Hepatocyte (in vitro differentiated cells): ENCODE measurements at regions not wholly inside any gene's neighbourhood (a gene's known extent, or its start where the extent isn't known, plus 50 kb on each side); places are given as distances from the start of the nearest gene placed in this dataset.

Experiments
- DNase-seq: peaks from one replicate; pipeline ENCODE4 v3.0.0-alpha.2; 2016; ENCODE audit warnings: low spot score
- H2AFZ ChIP-seq: fragments of 200-600 bp; sonication (generic); 2 replicates; pipeline ENCODE4 v1.6.0; 2016; ENCODE audit warnings: antibody characterized with exemption, mild to moderate bottlenecking
- H3K27ac ChIP-seq: fragments of 200-600 bp; sonication (generic); 2 replicates; pipeline ENCODE4 v1.5.1; 2016; ENCODE audit warnings: mild to moderate bottlenecking
- H3K27me3 ChIP-seq: fragments of 200-600 bp; sonication (generic); 2 replicates; pipeline ENCODE4 v1.6.1; 2016
- H3K36me3 ChIP-seq: fragments of 200-600 bp; sonication (generic); replicated peaks from 2 replicates; pipeline ENCODE4 v1.5.1; 2016; ENCODE audit warnings: low read depth; ENCODE audit not compliant: insufficient read depth
- H3K4me1 ChIP-seq: fragments of 200-600 bp; sonication (generic); 2 replicates; pipeline ENCODE4 v1.5.1; 2016; ENCODE audit warnings: mild to moderate bottlenecking, moderate library complexity; ENCODE audit not compliant: insufficient read depth
- H3K4me2 ChIP-seq: fragments of 200-600 bp; sonication (generic); 2 replicates; pipeline ENCODE4 v1.6.0; 2016
- H3K4me3 ChIP-seq: fragments of 200-600 bp; sonication (generic); 2 replicates; pipeline ENCODE4 v1.5.1; 2016; ENCODE audit warnings: mild to moderate bottlenecking
- H3K79me2 ChIP-seq: fragments of 200-600 bp; sonication (generic); 2 replicates; pipeline ENCODE4 v1.6.0; 2017; ENCODE audit warnings: mild to moderate bottlenecking
- H3K9me2 ChIP-seq: fragments of 200-600 bp; sonication (generic); replicated peaks from 2 replicates; pipeline ENCODE4 v1.6.0; 2017; ENCODE audit warnings: mild to moderate bottlenecking; ENCODE audit not compliant: insufficient read depth
- H3K9me3 ChIP-seq: fragments of 200-600 bp; sonication (generic); 2 replicates; pipeline ENCODE4 v1.5.1; 2016; ENCODE audit warnings: low read depth, mild to moderate bottlenecking
- H4K20me1 ChIP-seq: fragments of 200-600 bp; sonication (generic); 2 replicates; pipeline ENCODE4 v1.6.0; 2016; ENCODE audit warnings: mild to moderate bottlenecking; ENCODE audit not compliant: insufficient read depth, poor library complexity, severe bottlenecking
- EZH2 ChIP-seq: fragments of 200-600 bp; sonication (generic); IDR thresholded peaks from 2 replicates; pipeline ENCODE4 v1.6.1; 2016; ENCODE audit warnings: antibody characterized with exemption, mild to moderate bottlenecking, borderline replicate concordance
- EZH2phosphoT487 ChIP-seq: fragments of 200-600 bp; sonication (generic); IDR thresholded peaks from one replicate; pipeline ENCODE4 v1.6.1; 2018; ENCODE audit warnings: antibody characterized with exemption, mild to moderate bottlenecking, low read depth, moderate library complexity; ENCODE audit not compliant: unreplicated experiment, severe bottlenecking
- WGBS: methylation state at CpG from one replicate; pipeline ENCODE4 v1.1.6; 2016; ENCODE audit warnings: low lambda C conversion rate; ENCODE audit errors: missing lambda C conversion rate; 5-methylcytosine and 5-hydroxymethylcytosine counted together
- TF ChIP-seq, protein P1 (sequence below): fragments of 200-600 bp; sonication (generic); IDR thresholded peaks from 2 replicates; pipeline ENCODE4 v1.5.1; 2016; ENCODE audit warnings: antibody characterized with exemption, mild to moderate bottlenecking; ENCODE audit not compliant: poor library complexity

DNA sequence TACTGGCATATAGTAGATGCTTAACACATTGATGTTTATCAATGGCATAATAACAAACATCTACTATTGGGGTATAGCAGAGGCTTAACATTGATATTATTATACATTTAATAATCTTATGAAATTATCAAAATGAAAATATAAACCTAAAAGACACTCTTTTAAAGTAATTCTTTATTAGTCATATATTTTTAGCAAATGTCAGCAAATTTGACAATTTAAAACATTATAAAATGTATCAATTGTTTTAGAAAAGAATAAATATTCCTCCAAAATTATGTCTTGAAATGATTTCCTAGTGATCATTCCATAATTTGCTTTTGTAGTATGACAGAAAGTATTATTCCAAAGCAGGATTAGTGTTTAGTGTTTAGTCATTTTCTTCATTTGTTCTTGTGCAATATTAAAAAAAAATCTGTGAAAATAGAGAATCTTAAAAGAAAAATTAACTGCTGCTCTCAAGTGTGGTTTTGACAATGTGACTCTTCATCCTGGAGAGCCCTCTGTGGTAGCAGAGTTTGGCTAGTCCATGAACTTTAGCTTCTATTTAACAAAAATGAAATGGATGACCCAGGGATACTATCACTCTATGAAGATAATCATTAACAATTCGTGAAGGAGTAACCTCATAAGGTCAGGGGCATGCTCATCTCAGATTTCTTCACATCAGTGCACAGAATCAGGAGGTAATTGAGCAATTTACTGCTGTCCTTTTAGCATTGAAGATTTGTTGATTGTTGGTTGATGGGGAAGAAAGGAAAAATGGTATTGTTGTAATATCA, 1018.5 kb downstream of the LRFN5 start:
- no peaks in the 10 kb centered on the region for H3K4me1 ChIP-seq
- no peaks in the 10 kb centered on the region for H3K36me3 ChIP-seq
- H3K9me3 ChIP-seq, result no peaks in the 10 kb centered on the region
- H3K79me2 ChIP-seq, result no peaks in the 10 kb centered on the region
- H3K4me2 ChIP-seq, result no peak overlapping the region
- H3K4me3 ChIP-seq, result no peak overlapping the region
- H2AFZ ChIP-seq, result no peak overlapping the region
- H3K27ac ChIP-seq, result no peak overlapping the region
- no peaks in the 10 kb centered on the region for H3K27me3 ChIP-seq
- H3K9me2 ChIP-seq, result no peaks in the 10 kb centered on the region
- DNase-seq, result no peak
- no peaks in the 10 kb centered on the region for H4K20me1 ChIP-seq
- TF ChIP-seq, protein P1, sequence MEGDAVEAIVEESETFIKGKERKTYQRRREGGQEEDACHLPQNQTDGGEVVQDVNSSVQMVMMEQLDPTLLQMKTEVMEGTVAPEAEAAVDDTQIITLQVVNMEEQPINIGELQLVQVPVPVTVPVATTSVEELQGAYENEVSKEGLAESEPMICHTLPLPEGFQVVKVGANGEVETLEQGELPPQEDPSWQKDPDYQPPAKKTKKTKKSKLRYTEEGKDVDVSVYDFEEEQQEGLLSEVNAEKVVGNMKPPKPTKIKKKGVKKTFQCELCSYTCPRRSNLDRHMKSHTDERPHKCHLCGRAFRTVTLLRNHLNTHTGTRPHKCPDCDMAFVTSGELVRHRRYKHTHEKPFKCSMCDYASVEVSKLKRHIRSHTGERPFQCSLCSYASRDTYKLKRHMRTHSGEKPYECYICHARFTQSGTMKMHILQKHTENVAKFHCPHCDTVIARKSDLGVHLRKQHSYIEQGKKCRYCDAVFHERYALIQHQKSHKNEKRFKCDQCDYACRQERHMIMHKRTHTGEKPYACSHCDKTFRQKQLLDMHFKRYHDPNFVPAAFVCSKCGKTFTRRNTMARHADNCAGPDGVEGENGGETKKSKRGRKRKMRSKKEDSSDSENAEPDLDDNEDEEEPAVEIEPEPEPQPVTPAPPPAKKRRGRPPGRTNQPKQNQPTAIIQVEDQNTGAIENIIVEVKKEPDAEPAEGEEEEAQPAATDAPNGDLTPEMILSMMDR, result no peak
- TF ChIP-seq EZH2 (no peak), EZH2phosphoT487 (no peak)
- 48% methylated on average over 1 of the region's 1 CpG for WGBS

DNA sequence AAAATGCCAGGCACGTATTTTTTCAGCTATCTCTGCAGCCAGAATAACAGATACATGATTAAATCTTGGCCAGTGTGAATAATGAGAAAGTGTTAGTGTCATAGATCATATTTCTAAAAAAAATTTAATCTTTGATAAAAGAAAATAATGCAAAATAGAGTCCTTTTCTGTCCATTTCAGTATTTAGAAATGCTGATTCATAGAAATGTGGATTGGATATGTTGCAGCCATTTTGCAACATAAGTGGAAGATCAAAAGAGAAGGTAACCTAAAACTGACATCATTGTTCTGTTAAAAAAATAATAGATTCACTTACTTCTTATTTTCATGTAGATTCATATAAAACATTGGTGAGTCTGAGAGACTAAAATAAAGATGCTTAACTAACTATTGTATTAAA, 1010.3 kb downstream of the LRFN5 start:
- no peak overlapping the region for H3K4me3 ChIP-seq
- H3K4me2 ChIP-seq, result no peak overlapping the region
- no peaks in the 10 kb centered on the region for H3K4me1 ChIP-seq
- 83% methylated on average over 1 of the region's 1 CpG for WGBS
- no peak for DNase-seq
- no peaks in the 10 kb centered on the region for H3K36me3 ChIP-seq
- no peak overlapping the region for H2AFZ ChIP-seq
- H3K9me3 ChIP-seq, result no peaks in the 10 kb centered on the region
- H3K27ac ChIP-seq, result no peak overlapping the region
- TF ChIP-seq, protein P1, result no peak
- no peak for TF ChIP-seq EZH2
- H4K20me1 ChIP-seq, result no peaks in the 10 kb centered on the region
- no peaks in the 10 kb centered on the region for H3K9me2 ChIP-seq
- H3K27me3 ChIP-seq, result no peaks in the 10 kb centered on the region
- no peaks in the 10 kb centered on the region for H3K79me2 ChIP-seq

DNA sequence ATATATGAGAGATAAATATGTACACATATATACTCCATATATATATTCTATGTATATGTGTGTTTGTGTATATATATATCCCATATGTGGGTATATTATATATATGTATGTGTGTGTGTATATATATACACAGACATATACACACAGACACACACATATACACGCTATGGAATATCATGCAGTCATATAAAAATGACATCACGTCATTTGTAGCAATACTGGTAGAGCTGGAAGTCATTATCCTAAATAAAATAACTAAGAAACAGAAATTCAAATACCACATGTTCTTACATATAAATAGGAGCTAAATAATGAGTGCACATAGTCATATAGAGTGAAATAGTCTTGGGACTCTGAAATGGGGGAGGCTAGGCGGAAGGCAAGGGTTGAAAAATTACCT, 1000.2 kb downstream of the LRFN5 start:
- 92% methylated on average over 3 of the region's 3 CpGs for WGBS
- no peak for DNase-seq
- H2AFZ ChIP-seq, result no peak overlapping the region
- no peaks in the 10 kb centered on the region for H4K20me1 ChIP-seq
- no peak overlapping the region for H3K27ac ChIP-seq
- no peaks in the 10 kb centered on the region for H3K9me3 ChIP-seq
- no peaks in the 10 kb centered on the region for H3K9me2 ChIP-seq
- no peaks in the 10 kb centered on the region for H3K27me3 ChIP-seq
- H3K4me2 ChIP-seq, result no peak overlapping the region
- TF ChIP-seq EZH2 (no peak), EZH2phosphoT487 (no peak)
- TF ChIP-seq, protein P1, result no peak
- H3K79me2 ChIP-seq, result no peaks in the 10 kb centered on the region
- H3K36me3 ChIP-seq, result no peaks in the 10 kb centered on the region
- H3K4me1 ChIP-seq, result no peaks in the 10 kb centered on the region
- no peak overlapping the region for H3K4me3 ChIP-seq
